Keratinocyte (primary cell): ENCODE measurements at regions not wholly inside any gene's neighbourhood (a gene's known extent, or its start where the extent isn't known, plus 50 kb on each side); places are given as distances from the start of the nearest gene placed in this dataset.

Experiments
- EZH2 ChIP-seq: IDR thresholded peaks from one replicate; pipeline ENCODE4 v1.6.1; 2012; ENCODE audit warnings: inconsistent platforms, mild to moderate bottlenecking, low read length, moderate library complexity
- TF ChIP-seq, protein P1 (sequence below), 3 experiments: IDR thresholded peaks in 1 of 3; conservative IDR thresholded peaks in 1 of 3; optimal IDR thresholded peaks in 1 of 3; 2 replicates in 2 of 3; 3 replicates in 1 of 3; pipeline versions ENCODE3 to v1.5.1; 2011; ENCODE audit warnings: low read length in 3 of 3, mild to moderate bottlenecking in 3 of 3, moderate library complexity in 2 of 3, control low read depth in 1 of 3, inconsistent platforms in 1 of 3; ENCODE audit not compliant: insufficient read depth in 2 of 3; ENCODE audit errors: extremely low read depth in 1 of 3

DNA sequence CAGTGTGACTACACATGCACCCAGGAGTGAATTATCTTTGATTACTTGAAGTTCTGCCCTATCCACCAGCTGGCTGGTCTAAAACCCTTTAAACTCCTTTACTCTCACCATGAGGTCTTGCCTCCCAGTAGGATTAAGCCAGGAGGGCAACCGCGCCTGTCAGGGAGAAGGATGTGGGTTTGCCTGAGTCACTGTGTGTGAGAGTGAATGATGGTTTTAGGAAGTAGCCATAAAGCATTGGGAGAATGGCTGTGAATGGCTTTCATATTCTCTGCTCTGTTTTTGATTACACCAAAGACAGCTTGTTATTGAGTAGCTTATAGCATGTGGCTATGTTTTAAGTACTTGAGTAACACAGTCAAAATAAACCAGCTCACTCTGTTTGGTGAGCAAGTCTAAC, 637.7 kb upstream of the TBL1XR1 start:
- TF ChIP-seq EZH2: no peak
- TF ChIP-seq, protein P1, sequence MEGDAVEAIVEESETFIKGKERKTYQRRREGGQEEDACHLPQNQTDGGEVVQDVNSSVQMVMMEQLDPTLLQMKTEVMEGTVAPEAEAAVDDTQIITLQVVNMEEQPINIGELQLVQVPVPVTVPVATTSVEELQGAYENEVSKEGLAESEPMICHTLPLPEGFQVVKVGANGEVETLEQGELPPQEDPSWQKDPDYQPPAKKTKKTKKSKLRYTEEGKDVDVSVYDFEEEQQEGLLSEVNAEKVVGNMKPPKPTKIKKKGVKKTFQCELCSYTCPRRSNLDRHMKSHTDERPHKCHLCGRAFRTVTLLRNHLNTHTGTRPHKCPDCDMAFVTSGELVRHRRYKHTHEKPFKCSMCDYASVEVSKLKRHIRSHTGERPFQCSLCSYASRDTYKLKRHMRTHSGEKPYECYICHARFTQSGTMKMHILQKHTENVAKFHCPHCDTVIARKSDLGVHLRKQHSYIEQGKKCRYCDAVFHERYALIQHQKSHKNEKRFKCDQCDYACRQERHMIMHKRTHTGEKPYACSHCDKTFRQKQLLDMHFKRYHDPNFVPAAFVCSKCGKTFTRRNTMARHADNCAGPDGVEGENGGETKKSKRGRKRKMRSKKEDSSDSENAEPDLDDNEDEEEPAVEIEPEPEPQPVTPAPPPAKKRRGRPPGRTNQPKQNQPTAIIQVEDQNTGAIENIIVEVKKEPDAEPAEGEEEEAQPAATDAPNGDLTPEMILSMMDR (optimal IDR thresholded peaks at IDR 0.05 in 1 of 3, IDR thresholded peaks at IDR 0.05 in 1 of 3, conservative IDR thresholded peaks at IDR 0.05 in 1 of 3; ENCODE audit: extremely low read depth in 1 of 3, insufficient read depth in 2 of 3, low read length in 3 of 3): no peak
